Activated naive CD8-positive, alpha-beta T cell treated with anti-CD3 and anti-CD28 coated beads for 36 hours (primary cell): ENCODE measurements at regions not wholly inside any gene's neighbourhood (a gene's known extent, or its start where the extent isn't known, plus 50 kb on each side); places are given as distances from the start of the nearest gene placed in this dataset.

ENCODE experiments used
- DNase-seq: peaks from one replicate; pipeline ENCODE4 v3.0.0; 2021
- H3K27ac Mint-ChIP-seq: one replicate; pipeline ENCODE4 v1.8.0; 2022; ENCODE audit warnings: mild to moderate bottlenecking, moderate library complexity, mixed read lengths
- H3K27me3 Mint-ChIP-seq: one replicate; pipeline ENCODE4 v1.8.0; 2022; ENCODE audit warnings: mild to moderate bottlenecking, mixed read lengths
- H3K36me3 Mint-ChIP-seq: one replicate; pipeline ENCODE4 v1.8.0; 2021; ENCODE audit warnings: mild to moderate bottlenecking, mixed read lengths
- H3K4me1 Mint-ChIP-seq: one replicate; pipeline ENCODE4 v1.8.0; 2021; ENCODE audit warnings: mixed read lengths
- H3K4me3 Mint-ChIP-seq: one replicate; pipeline ENCODE4 v1.8.0; 2022; ENCODE audit warnings: mild to moderate bottlenecking, moderate library complexity, mixed read lengths
- H3K9me3 Mint-ChIP-seq: one replicate; pipeline ENCODE4 v1.8.0; 2022; ENCODE audit warnings: mixed read lengths

GRCh38 chr9:87263291-87263690 is 234.4 kb upstream of the DAPK1 start:
- no peak overlapping the region for H3K27ac Mint-ChIP-seq
- no peaks in the 10 kb centered on the region for H3K4me1 Mint-ChIP-seq

DNA sequence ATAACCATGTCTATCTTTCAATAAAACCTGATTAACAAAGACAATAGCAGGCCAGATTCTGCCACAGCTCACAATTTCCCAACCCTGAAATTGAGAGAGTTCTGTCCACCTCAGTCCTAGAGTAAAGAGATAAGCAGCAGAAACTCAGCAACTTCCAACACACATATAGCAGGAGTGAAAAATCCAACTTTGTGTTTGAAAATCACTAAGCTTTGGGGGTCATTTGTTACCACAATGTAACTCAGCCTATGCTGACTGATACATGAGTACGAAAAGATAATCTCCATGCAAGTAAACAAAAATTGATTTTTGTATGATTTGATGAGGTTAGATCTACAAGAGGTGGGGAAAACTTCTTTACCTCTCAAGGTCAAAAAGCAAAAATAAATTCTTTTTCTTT is 231.0 kb upstream of the DAPK1 start:
- Mint-ChIP-seq H3K4me1 (no peaks in the 10 kb centered on the region), H3K27ac (no peak overlapping the region), H3K4me3 (no peak overlapping the region), H3K27me3 (peaks cover 5% of the 10 kb centered on the region), H3K9me3 (no peaks in the 10 kb centered on the region), H3K36me3 (no peaks in the 10 kb centered on the region)
- DNase-seq, result no peak

More at GRCh38 chr9:87263291-87263690, 234.4 kb upstream of the DAPK1 start:
- Mint-ChIP-seq H3K4me3 (no peak overlapping the region), H3K9me3 (no peaks in the 10 kb centered on the region), H3K36me3 (no peaks in the 10 kb centered on the region), H3K27me3 (peaks cover 13% of the 10 kb centered on the region)
- no peak for DNase-seq

- no peaks in the 10 kb centered on the region for H3K36me3 Mint-ChIP-seq
- DNase-seq, result no peak
These were observed 230.2 kb upstream of the DAPK1 start for GRCh38 chr9:87267251-87268070.

GRCh38 chr9:87269296-87270176 is 228.1 kb upstream of the DAPK1 start:
- Mint-ChIP-seq H3K9me3 (no peaks in the 10 kb centered on the region), H3K4me1 (no peaks in the 10 kb centered on the region), H3K36me3 (no peaks in the 10 kb centered on the region), H3K27me3 (peaks cover 10% of the 10 kb centered on the region), H3K4me3 (no peak overlapping the region), H3K27ac (no peak overlapping the region)
- DNase-seq, result no peak

More at GRCh38 chr9:87267251-87268070, 230.2 kb upstream of the DAPK1 start:
- Mint-ChIP-seq H3K4me1 (no peaks in the 10 kb centered on the region), H3K27me3 (peaks cover 5% of the 10 kb centered on the region), H3K9me3 (no peaks in the 10 kb centered on the region), H3K27ac (no peak overlapping the region), H3K4me3 (no peak overlapping the region)

GRCh38 chr9:87270221-87270847 is 227.3 kb upstream of the DAPK1 start:
- Mint-ChIP-seq H3K4me3 (no peak overlapping the region), H3K27me3 (peaks cover 12% of the 10 kb centered on the region), H3K4me1 (no peaks in the 10 kb centered on the region), H3K36me3 (no peaks in the 10 kb centered on the region), H3K9me3 (no peaks in the 10 kb centered on the region), H3K27ac (no peak overlapping the region)
- DNase-seq, result no peak

GRCh38 chr9:87270848-87271234 is 226.8 kb upstream of the DAPK1 start:
- no peaks in the 10 kb centered on the region for H3K36me3 Mint-ChIP-seq
- no peaks in the 10 kb centered on the region for H3K4me1 Mint-ChIP-seq
- no peak overlapping the region for H3K4me3 Mint-ChIP-seq
- H3K27me3 Mint-ChIP-seq, result peaks cover 14% of the 10 kb centered on the region
- DNase-seq, result no peak
- H3K9me3 Mint-ChIP-seq, result no peaks in the 10 kb centered on the region
- no peak overlapping the region for H3K27ac Mint-ChIP-seq

- no peaks in the 10 kb centered on the region for H3K36me3 Mint-ChIP-seq
- DNase-seq, result no peak
- peaks cover 14% of the 10 kb centered on the region for H3K27me3 Mint-ChIP-seq
- H3K27ac Mint-ChIP-seq, result no peak overlapping the region
- no peak overlapping the region for H3K4me3 Mint-ChIP-seq
- no peaks in the 10 kb centered on the region for H3K9me3 Mint-ChIP-seq
- peaks cover 4% of the 10 kb centered on the region for H3K4me1 Mint-ChIP-seq
These were observed 225.8 kb upstream of the DAPK1 start for GRCh38 chr9:87271696-87272477.

- no peaks in the 10 kb centered on the region for H3K9me3 Mint-ChIP-seq
- H3K36me3 Mint-ChIP-seq, result no peaks in the 10 kb centered on the region
- no peak overlapping the region for H3K4me3 Mint-ChIP-seq
- H3K27ac Mint-ChIP-seq, result no peak overlapping the region
- peaks cover 14% of the 10 kb centered on the region for H3K27me3 Mint-ChIP-seq
- H3K4me1 Mint-ChIP-seq, result peaks cover 4% of the 10 kb centered on the region
- no peak for DNase-seq
These were observed 222.5 kb upstream of the DAPK1 start for GRCh38 chr9:87275047-87275725.

DNA sequence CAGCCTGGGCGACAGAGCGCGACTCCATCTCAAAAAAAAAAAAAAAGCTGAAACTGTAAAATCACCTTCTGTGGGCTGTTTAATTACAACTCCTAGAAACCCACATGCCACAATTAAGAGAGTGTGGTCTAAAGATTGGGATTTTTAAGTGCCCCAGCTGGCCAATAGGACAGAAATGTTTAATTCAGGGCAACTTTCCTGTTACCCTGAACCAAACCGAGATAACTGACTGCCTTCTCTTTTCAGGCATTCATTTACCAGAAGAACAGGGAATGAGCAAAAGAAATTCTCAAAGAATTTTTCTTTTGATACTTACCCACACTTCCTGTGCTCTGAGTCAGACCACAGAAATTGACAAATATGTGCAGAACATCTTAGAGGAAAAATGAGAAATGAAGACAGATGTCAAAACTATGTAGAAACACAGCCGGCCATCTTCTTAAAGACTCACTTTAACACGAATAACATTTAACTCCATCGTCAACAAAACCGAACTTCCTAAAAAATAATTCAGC is 221.3 kb upstream of the DAPK1 start:
- DNase-seq, result no peak
- Mint-ChIP-seq H3K4me3 (no peak overlapping the region), H3K4me1 (peaks cover 4% of the 10 kb centered on the region), H3K27ac (no peak overlapping the region), H3K27me3 (peaks cover 10% of the 10 kb centered on the region), H3K36me3 (no peaks in the 10 kb centered on the region), H3K9me3 (no peaks in the 10 kb centered on the region)

- DNase-seq, result no peak
- no peak overlapping the region for H3K27ac Mint-ChIP-seq
- no peak overlapping the region for H3K4me3 Mint-ChIP-seq
- no peaks in the 10 kb centered on the region for H3K9me3 Mint-ChIP-seq
- H3K36me3 Mint-ChIP-seq, result no peaks in the 10 kb centered on the region
- peaks cover 9% of the 10 kb centered on the region for H3K27me3 Mint-ChIP-seq
- H3K4me1 Mint-ChIP-seq, result peaks cover 4% of the 10 kb centered on the region
These were observed 220.8 kb upstream of the DAPK1 start for GRCh38 chr9:87276851-87277261.

- no peak for DNase-seq
- Mint-ChIP-seq H3K4me1 (peaks cover 4% of the 10 kb centered on the region), H3K36me3 (no peaks in the 10 kb centered on the region), H3K27me3 (peaks cover 9% of the 10 kb centered on the region), H3K4me3 (no peak overlapping the region), H3K27ac (no peak overlapping the region), H3K9me3 (no peaks in the 10 kb centered on the region)
These were observed 220.3 kb upstream of the DAPK1 start for GRCh38 chr9:87277346-87277745.

- no peaks in the 10 kb centered on the region for H3K36me3 Mint-ChIP-seq
- peaks cover 14% of the 10 kb centered on the region for H3K27me3 Mint-ChIP-seq
- H3K27ac Mint-ChIP-seq, result no peak overlapping the region
- no peaks in the 10 kb centered on the region for H3K9me3 Mint-ChIP-seq
- H3K4me3 Mint-ChIP-seq, result no peak overlapping the region
- DNase-seq, result no peak
- peaks cover 4% of the 10 kb centered on the region for H3K4me1 Mint-ChIP-seq
These were observed 218.5 kb upstream of the DAPK1 start for GRCh38 chr9:87278971-87279733.

DNA sequence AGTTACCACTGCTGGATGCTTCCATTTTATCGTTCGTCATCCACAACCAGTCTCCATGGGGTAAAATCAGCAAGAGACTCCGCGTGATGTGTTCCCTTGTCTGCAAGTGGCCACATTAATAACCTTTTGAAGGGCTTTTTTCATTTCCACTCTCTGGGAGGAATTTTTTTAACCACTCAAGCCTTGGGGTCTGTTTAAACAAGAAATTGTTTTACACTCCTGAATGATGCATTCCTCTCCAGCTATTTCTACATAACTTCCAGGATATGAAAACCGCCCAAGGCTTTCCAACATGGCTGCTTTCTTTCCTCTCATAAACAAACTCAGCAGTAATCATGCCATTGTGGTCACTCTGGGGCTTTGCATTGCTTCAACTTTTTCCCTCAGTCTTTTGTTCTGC is 217.2 kb upstream of the DAPK1 start:
- Mint-ChIP-seq H3K36me3 (no peaks in the 10 kb centered on the region), H3K27ac (no peak overlapping the region), H3K27me3 (peaks cover 11% of the 10 kb centered on the region), H3K4me3 (no peak overlapping the region), H3K4me1 (peaks cover 4% of the 10 kb centered on the region), H3K9me3 (no peaks in the 10 kb centered on the region)
- no peak for DNase-seq
